OCI-LY3 (cell line): ENCODE measurements at regions not wholly inside any gene's neighbourhood (a gene's known extent, or its start where the extent isn't known, plus 50 kb on each side); places are given as distances from the start of the nearest gene placed in this dataset.
"Not testable (repeated sequence)": the region's sequence is repeated elsewhere in the genome, so short reads cannot be mapped to it uniquely, and the experiment has no call there.

Experiments used
- EZH2phosphoT487 ChIP-seq: fragments of 200-600 bp; shearing (Covaris generic); IDR thresholded peaks from 2 replicates; pipeline ENCODE4 v1.6.1; 2018; ENCODE audit warnings: antibody characterized with exemption, mixed run types, low read depth
- TF ChIP-seq, protein P1 (sequence below): fragments of 200-600, 300-600 bp; sonication (generic); IDR thresholded peaks from 2 replicates; pipeline ENCODE4 v1.5.1; 2014; ENCODE audit warnings: antibody characterized with exemption, low read length, low read depth

GRCh38 chr10:84739126-84739525, 410.7 kb downstream of the CCSER2 start:
- TF ChIP-seq, protein P1, sequence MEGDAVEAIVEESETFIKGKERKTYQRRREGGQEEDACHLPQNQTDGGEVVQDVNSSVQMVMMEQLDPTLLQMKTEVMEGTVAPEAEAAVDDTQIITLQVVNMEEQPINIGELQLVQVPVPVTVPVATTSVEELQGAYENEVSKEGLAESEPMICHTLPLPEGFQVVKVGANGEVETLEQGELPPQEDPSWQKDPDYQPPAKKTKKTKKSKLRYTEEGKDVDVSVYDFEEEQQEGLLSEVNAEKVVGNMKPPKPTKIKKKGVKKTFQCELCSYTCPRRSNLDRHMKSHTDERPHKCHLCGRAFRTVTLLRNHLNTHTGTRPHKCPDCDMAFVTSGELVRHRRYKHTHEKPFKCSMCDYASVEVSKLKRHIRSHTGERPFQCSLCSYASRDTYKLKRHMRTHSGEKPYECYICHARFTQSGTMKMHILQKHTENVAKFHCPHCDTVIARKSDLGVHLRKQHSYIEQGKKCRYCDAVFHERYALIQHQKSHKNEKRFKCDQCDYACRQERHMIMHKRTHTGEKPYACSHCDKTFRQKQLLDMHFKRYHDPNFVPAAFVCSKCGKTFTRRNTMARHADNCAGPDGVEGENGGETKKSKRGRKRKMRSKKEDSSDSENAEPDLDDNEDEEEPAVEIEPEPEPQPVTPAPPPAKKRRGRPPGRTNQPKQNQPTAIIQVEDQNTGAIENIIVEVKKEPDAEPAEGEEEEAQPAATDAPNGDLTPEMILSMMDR = not testable (repeated sequence)
- TF ChIP-seq EZH2phosphoT487 = not testable (repeated sequence)
